EL (cell line): ENCODE measurements at regions not wholly inside any gene's neighbourhood (a gene's known extent, or its start where the extent isn't known, plus 50 kb on each side); places are given as distances from the start of the nearest gene placed in this dataset.
"Not testable (repeated sequence)": the region's sequence is repeated elsewhere in the genome, so short reads cannot be mapped to it uniquely, and the experiment has no call there.

ENCODE experiments used
- DNase-seq: peaks from one replicate; pipeline ENCODE4 v3.0.0-alpha.2; 2016

DNA sequence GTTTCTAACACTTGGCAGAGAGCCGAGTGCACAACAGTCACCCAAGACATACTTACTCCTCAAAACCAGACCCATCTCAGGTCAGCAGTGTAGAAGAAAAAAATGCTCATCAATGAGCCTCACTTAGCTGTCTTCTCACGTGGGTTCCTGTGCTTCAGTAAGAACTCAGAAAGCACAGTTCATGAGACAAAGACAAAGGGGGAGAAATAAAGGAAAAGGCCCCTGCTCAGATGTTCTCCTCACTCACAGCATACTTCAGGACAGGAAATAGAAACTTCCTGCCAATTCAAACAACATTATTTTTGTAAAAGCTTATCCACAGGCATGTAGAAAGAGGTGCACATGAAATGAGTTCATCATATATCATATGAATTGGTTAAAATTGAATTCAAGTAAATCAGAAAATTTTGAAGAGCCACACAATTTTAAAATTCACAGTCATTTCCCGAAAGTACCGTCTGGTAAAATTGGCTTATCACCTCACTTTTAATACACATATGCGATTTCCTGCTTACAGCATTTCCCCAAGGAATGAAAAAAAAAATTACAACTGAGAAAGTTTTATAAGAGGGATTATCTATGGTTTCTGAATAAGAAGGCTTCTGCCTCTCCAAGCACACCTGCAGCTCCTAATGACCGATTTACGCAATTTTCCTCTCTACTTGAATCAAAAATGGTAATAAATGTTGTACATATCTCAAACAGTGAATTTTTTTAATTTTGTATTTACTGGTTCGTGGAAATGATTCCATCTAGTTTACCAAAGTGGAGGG is 328.3 kb downstream of the TMEM167A start:
- no peak for DNase-seq

DNA sequence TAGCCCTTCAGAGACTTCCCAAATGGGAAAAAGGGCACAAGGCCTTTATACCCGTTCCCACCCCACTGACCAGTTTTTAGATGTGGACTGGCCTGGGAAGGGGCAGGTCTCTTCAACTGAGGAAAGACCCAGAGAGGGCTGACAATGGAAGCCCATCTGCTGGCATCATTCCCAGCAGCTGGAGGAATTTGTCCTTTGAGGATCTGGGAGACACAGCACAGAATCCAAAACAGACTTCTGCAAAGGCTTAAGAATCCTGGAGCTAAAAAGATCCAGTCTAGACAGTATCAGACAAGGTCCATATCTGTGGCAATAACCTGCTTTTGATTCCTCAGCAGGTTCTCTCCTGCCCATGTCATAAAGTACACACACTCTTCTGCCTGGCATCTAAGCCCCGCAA is 329.2 kb downstream of the TMEM167A start:
- DNase-seq, result no peak

DNA sequence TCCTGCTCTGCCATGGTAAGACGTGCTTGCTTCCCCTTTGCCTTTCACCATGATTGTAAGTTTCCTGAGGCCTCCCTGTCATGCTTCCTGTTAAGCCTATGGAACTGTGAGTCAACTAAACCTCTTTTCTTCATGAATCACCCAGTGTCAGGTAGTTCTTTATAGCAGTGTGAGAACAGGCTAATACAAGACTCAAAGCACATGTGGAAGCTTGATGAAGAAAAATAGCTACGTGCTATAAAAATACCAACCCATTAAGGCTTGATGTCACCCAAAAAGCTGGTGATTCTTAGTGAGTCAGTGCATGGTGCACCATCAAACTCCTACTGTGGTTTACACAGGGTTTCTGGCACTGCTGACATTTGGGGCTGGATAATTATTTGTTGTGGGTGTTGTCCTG is 332.2 kb downstream of the TMEM167A start:
- no peak for DNase-seq

DNA sequence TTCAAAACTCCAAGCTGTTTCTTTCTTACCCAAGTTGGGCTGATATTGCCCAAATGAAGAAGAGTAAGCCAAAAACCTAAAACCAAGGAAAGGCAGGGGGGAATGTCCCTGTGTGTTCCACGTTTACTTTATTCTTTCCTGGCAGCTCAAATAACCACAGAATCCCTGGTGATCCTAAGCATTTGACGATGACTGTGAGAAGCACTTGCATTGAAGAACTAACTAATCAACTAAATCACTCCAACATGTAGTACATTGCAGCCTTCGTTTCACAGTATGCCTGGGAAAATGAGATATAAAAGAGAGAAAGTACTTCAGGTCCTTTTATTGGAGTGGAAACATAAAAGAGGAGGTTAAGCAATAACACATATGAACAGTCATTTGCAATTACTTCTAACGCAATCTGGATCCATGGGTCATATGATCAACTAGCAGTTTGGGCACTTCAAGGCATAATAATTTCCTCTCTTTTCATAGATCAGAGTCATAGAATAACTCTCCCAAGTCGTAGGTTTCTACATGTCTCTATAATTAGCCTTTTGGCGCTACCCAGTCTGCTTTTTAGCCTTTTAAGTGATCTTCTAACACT is 338.4 kb downstream of the TMEM167A start:
- DNase-seq, result no peak

DNA sequence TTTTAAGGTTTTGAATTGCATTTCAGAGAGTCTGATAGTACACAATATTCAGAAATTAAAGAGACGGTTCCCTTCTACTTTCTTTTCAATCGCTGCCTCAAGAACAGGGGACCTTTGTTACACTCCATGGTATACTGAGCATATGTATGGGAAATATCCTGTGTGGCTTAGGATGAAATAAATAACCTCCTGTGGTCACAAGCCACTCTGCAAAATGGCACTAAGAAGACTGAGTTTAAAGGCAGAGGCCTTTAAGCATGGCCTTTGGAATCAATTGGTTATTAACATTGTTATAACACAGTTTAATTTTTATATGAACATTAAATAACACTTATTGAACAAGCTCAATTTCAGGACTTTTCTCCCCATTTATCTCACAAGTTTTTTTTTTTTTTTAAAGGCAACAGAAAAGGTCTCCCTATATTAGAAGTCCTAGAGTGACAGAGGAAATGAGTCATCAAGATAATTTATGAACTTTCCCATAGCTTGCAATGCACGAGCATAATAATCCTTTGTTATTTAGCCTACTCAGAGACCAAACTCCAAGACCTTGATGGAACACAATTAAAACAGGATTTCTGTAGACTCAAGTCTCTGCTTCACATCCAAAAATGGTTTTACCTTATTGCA is 341.9 kb downstream of the TMEM167A start:
- peak; percentile 1 for DNase-seq

DNA sequence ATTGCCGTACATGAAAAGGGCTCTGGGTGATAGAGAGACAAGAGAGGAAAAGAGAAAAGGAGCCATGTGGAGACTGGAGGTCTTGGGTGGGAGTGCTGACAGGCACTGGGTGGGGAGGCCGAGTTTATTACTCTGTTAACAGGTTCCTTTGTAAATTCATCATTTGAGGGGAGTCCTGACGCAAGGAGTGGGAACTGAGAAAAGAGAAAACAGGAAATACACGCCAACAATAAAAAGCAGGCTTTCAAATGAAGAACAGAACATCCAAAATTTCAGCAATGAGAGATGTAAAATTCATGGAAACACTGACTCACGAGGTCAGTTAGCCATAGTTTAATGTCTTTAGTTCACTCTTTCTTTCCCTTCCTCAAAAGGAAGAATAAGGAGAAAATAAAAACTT is 342.8 kb downstream of the TMEM167A start:
- no peak for DNase-seq

DNA sequence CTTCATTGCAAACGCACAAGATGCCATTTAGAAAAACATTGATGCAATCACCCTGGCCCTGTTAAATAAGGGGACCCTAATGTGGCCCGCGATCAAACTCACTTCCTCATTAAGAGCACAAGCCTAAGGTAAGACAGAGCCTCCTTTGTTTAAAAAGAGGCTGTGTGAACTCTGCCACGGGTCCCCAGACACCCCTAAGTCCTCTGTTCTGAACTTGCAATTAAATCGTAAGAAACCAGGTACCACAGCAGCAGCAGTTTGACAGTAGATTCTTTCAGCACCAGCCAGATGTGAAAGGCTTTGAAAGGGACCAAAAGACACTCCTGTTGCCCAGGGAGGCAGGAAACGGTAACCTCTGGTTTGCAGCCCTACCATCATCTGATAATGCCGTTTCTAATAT is 346.3 kb downstream of the TMEM167A start:
- no peak for DNase-seq

DNA sequence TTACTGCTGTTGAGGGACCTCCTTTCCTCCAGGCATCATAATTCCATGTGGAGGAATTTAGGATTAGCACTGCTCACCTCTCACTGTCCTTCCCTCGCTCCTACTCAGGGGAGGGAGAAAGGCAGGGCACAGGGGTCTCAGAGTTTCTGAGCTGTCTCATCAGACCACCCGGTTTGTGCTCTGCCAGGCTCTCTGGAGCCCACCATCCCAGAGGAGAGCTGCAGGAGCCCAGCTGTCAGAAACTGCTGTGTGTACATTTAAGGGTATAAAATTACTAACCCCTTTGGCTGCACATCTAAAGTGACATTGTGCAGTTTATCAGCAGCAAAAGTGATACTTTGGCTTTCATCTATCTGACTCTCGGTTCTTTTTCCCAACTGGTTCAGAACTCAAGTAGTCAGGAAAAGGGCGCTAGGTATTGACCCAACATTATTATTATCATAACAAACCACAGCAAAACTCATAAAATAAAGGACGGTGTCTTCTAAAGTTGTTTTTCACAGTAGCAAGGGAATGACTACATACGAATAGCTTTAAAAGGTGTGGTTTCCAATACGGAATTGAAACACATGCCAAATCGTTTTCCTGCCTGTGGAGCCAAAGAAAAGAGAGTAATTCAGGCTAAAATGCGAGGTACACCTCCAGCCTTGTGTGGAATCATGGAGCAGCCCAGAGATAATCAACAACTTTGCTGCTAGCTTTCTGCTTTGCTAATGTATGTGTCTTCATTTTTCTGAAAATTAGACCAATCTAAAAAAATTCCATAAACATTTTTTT is 348.1 kb downstream of the TMEM167A start:
- DNase-seq, result no peak

DNA sequence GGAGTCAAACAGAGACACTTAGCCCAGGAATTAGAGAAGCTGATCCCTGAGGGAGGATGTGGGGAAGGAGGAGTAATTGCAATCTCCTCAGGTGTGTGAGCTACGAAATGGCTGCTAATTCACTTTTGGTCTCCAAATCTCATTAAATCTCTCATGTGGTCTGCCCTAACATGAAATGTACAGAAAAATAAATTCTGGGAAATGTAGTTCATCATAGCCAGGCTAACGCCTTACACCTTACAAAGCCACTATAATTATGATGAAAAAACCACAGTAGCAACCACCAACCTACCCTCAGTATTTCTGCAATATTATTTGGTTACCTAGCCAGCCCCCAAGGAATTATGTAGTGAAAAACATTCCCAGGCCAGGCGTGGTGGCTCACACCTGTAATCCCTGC is 354.0 kb downstream of the TMEM167A start:
- no peak for DNase-seq

DNA sequence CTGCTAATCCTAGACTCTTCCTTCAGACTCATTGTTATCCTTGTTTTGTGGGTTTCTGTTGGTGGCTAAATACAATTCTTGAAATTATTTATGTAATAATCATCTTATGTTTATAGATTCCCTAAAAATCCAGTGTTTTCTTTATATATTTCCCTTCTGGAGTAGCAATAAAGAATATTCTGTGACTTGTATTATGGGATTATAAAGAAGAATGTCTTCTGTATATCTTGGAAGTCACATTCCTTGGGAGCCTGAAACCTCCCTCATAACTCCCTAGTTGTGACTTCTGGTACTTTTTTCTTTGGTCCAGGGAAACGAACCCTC is 356.1 kb downstream of the TMEM167A start:
- no peak for DNase-seq

DNA sequence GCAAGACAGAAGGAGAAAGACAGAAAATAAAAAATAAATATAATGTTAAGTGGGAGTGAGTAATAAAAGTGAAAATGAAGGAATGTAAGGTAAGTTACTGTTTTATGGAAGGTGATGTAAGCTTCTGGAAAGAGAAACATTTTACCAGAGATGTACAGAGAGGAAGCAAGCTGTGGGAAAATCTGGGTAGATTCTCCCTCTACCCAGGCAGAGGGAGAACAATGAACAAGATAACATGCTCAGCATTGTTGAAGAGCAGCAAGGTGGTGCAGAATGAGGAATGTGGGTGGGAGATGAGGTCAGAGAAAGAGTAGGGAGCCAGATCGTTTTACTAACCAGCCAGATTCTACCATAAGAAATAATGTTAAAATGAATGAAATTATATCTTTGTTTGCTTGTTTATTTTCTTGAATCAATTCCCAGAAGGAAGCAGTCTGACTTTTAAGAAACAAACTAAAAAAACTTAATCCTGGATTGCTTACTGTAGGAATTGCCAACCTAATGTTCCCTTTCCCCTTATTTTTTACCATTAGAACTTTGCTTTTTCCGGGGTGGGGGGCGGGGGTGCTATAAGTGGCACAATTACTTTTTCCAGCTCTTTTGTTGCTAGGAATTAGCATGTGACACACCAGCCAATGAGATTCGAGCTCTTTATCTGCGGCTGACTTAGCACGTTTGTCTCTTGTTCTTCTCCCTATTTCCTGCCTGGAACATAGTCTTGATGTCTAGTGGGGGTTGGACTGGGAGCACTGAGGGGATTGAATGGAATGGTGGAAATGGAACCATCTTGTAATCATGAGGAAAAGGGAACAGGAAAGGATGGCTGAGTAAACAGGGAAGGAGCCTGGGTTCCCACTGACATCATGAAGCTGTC is 356.7 kb downstream of the TMEM167A start:
- no peak for DNase-seq

DNA sequence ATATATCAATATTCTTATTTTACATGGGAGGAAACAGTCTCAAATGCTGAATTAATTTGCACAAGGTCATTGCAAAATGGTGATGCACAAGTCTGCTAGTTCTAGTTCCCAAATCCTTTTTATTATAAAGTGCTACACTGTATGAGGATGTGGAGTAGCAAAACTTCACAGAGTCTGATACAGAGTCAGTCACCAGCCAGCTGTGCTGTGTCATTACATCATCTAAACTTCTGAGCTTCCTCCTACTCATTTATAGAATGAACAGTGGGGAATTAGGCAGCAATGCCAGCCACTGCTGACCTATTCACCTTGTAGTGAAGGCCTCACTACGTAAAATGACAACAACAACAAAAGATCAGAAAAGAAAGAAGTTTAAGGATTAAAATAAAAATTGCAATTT is 357.8 kb downstream of the TMEM167A start:
- DNase-seq, result no peak

DNA sequence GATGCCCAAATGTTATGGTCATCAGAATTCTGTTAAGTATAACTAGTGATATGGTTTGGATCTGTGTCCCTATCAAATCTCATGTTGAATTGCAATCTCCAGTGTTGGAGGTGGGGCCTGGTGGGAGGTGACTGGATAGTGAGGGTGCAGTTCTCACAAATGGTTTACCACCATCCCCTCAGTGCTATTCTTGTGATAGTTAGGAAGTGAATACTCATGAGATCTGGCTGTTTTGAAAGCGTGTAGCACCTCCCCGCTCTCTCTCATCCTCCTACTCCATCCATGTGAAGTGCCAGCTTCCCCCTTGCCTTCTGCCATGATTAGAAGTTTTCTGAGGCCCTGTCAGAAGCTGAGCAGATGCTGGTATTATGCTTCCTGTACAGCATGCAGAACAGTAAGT is 359.5 kb downstream of the TMEM167A start:
- DNase-seq, result no peak

DNA sequence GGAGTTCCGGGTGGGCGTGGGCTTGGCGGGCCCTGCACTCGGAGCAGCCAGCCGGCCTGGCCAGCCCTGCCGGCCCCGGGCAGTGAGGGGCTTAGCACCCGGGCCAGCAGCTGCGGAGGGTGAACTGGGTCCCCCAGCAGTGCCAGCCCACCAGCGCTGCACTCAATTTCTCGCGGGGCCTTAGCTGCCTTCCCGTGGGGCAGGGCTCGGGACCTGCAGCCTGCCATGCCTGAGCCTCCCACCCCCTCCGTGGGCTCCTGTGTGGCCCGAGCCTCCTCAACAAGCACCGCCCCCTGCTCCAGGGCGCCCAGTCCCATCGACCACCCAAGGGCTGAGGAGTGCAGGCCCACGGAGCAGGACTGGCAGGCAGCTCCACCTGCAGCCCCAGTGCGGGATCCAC is 362.5 kb downstream of the TMEM167A start:
- DNase-seq, result not testable (repeated sequence)

DNA sequence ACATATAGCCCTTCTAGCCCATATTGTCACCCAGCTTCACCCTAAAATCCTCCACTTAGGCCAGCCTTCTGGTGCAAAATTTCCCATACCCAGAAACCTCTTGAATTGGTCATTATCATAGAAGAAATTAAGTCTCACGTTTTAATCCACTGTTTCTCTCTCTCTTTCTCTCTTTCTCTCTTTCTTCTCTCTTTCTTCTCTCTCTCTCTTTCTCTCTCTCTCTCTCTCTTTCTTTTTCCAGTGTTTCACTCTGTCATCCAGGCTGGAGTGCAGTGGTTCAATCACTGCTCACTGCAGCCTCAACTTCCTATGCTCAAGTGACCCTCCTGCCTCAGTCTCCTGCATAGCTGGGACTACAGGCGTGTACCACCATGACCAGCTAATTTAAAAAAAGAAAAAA is 363.4 kb downstream of the TMEM167A start:
- no peak for DNase-seq

DNA sequence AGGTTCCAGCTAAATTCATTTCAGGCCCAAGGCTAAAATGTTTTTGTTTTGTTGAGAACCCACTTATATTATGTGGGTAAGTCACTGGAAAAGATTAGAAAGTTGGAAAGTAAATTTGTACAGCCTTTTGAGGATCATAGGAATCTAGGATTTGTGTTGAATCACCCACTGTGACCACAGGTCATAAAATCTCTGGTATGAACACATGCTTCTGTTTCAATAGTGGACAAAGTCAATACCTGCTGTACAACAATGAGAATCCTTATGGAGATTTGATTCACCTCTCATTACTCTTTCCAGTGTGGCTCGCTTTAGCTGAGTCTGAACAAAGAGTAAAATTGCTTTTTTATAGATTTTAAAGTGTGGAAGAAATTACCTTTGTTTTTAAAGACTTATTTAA is 369.5 kb downstream of the TMEM167A start:
- peak; percentile 1 for DNase-seq

DNA sequence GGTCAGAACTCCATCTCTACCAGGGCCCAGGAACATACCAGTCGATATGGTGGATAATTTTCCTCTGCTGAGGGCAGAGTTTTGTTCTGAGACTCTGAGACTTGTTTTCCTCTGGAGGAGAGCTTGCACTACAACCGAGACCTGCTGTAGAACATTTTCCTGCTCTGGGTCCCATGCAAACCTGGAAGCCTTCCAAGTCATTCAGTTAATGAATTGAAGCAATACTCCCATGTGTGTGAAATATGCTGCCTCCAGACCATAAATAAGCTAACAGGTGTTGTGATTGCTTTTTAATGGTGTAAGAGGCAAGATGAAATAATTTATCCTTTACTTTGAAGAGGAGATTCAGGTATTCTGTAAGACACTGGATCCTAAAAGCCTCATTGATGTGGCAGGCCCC is 372.8 kb downstream of the TMEM167A start:
- no peak for DNase-seq

DNA sequence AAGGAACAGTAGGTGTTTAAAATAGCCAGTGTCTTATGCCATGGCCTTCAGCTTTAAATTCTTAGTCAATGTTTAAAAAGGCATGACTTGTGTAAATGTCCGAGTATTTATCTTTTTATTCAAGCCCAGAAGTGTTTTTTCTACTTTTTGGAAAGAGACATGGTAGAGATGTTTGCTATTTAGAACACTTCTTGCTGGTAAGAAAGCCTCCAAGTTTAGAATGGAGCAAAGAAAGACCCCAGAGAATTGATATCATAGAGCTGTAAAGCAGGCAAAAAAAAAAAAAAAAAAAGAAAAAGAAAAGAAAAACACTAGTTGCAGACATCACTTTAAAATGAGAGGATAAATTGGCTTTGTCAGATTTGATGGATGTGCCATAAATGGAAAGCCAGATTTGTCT is 375.1 kb downstream of the TMEM167A start:
- DNase-seq, result no peak

DNA sequence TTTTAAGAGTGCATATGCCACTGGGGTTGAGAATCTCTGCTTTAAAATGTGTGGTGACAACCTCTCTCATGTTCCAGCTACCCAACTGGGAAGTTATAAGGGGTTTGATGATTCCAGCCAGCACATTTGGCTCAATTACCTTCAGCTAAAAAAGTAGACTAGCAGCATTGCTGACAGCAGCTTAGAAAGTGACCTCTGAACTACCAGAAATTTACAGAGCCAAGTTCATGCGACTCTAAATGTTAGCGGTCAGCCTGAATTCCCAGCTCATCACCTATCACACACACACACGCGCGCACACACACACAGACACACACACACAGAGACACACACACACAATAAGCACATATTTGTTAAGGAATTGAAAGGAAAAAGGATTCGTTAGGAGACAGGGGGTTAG is 377.5 kb downstream of the TMEM167A start:
- DNase-seq, result no peak

DNA sequence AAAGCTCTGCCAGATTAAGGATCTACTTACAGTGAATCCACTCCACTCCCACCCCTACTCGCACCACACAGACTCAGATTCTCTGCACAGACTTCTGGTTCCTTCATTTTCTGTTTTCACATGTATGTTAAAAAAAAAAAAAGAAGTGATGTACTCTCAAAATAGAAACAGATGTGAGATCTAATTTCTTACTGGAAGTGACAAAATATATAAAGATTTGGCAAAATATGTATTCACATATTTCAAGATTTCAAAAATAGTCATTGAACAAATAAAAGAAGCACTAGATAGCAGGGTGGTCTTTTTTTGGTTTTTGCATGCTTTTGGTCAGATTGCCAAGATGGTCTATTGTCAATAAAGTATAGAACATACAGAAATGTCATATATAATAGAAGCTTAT is 379.2 kb downstream of the TMEM167A start:
- DNase-seq, result no peak

DNA sequence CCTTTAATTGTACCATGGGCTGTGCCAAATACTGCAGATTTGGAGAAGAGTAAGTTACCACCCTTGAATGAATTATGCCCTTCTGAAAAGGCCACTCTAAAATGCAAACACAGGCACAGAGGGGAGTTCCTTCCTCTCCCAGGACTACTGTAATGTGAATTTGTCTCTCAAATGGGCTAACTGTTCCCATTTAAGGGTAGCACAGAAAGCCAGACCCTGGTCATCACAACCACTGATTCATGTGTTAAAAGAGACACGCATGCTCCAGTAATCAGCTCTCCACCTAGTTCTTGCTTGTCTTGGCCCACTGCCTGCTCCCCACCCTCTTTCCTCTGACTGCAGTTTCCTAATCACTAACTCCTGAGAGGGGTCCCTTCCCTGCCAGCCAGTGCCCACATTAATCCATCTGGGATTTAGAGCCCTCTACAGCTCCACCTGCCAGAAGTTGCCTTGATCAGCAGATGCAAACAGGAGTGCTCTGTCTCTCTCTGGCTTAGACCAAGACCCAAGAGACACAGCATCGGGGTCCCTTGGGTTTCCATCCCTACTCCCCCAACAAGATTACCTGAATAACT is 382.4 kb downstream of the TMEM167A start:
- no peak for DNase-seq

DNA sequence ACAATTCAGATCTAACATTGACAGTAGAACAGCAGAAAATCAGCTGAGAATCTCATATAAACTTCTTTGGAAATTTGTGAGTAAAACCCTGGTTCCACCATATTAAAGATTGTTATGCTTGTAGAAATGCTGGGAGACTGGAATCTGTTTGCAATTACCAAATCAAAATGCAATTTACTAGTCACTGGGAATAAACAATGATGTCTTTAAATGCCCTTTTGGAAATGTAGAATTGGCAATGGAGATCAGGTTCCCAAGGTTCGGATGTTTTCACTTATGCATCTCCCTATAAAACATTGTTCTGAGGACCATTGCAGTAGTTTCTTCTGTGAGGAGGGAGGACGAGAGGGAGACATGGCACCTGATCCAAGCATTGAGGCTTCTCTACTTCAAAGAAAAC is 384.4 kb downstream of the TMEM167A start:
- no peak for DNase-seq

DNA sequence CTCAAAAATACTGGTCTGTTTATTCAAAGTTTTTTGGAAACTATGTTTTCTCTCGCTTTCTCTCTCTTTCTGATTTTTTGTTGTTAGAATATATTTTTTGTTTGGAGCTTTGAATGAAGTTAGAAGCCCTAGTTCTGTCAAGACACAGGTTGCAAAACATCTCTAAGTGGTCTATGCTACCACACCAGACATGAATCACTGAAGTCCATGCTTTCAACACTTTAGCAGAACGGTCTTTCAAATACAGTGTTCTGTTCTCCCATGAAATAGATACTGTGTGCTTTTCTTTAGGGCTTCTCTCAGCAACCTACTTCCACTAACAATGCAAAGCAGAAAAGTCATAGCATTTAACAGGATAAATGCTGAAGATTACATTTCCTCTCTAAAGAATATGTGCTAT is 392.5 kb downstream of the TMEM167A start:
- no peak for DNase-seq
